NCI-H345 treated with DMSO at 0.1 percent for 48 hours (cell line): ENCODE measurements at regions not wholly inside any gene's neighbourhood (a gene's known extent, or its start where the extent isn't known, plus 50 kb on each side); places are given as distances from the start of the nearest gene placed in this dataset.

Source experiments
- DNase-seq: peaks from one replicate; lab custom pipeline; 2025; ENCODE audit not compliant: unreplicated experiment; lab: John Stamatoyannopoulos, UW

DNA sequence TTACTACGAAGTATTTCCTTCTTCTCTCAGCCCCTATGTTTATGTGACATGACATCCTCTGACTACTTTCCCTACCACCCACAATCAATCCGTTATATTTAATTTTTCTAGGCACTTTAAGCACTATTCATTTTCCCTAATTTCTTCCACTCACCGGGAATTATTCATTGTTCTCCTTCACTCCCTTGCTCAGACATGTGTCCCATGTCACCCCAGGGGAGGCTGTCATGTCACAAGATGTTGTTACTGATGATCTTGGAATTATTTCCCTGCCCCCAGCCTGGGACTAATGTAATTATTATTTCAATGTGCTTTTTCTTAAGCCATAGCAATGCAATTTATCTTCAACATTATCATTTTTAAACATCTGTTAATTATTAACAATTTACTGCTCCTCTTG is 317.2 kb downstream of the PHF14 start:
- DNase-seq = no peak

DNA sequence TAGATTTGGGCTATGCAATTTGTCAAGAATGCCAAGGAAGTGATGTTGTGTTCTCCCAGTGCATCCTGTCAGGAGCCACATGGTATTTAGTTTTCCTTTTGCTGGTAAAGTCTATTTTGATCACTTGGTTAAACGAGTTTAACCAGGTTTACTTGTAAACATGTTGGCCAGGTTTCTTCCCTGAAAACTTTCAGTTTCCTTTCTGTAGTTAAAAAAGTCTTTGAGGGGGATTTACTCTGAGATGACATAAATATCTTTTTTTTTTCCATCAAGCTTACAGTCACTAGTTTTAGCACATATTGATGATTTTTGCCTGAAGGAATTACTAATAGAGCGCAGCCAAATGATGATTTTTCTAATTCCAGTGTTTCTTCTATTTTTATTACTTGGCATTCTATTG is 320.5 kb downstream of the PHF14 start:
- no peak for DNase-seq

DNA sequence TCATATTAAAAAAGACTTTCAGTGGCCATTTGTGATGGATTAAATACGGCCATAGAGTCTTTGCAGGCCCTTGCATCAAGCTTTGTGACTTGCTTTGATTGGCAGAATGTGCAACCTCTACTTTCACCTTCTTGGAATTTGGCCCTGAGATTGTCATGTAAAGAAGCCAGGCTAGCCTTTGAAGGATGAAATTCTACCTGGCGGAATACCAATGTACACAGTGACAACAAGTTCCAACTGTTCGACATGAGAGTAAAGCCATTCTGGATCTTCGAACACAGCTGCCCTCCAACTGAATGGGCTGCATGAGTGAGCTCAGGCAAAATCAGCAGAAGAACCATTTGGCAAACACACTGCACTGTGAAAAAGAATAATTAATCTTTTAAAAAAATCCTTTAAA is 321.3 kb downstream of the PHF14 start:
- DNase-seq = no peak

DNA sequence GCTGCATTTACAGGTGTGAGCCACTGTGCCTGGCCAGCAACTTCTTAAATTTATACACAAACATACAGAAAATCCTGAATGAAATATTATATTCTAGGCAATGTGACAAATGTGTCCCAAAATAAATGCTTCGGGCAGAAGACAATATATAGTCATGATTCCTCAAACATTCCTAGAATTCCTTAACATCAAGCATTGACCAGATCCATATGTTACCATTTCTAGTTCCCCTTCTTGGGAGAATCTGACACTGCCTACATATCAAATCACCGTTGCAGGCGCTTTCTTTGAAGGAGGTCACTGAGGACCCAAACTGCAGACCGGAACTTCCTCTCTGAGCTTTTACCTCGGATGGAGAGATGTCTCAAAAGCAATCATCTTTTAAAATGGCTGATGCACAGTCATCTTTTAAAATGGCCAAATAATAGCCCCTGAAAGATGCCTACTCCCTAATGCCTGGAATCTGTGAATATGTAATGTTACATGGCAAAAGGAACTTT is 323.5 kb downstream of the PHF14 start:
- no peak for DNase-seq

DNA sequence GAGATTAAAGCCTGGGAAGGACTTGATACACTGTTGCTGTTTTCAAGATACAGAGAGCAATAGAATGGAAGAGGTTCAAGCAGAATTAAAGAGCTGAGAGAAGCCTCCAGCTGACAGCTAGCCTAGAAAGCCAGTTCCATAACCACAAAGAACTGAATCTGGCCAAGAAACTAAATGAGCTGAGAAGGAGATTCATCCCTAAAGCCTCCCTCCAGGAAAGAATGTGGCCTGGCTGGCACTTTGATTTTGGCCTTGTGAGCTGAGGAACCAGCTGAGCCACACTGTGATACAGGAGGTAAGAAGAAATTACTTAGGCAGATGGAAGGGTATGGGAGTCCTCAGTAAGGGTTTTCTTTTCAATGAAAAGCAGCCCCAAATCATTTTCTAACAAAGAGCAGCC is 324.1 kb downstream of the PHF14 start:
- DNase-seq = no peak

DNA sequence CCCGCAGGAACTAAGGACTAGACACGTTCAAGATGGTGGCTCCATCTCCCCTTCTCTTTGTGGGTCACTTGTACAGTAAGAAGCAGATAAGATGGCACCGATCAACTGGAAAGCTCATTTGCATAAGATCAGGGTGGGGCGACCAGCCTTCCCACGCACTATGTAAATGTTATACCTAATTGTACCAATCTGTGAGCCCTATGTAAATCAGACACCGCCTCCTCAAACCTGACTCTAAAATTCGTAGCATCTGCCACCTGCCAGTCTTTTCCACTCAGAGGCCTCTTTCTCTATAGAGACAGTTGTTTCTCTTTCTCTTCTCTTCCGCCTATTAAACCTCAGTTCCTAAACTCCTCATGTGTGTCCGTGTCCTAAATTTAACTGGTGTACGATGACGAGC is 324.5 kb downstream of the PHF14 start:
- DNase-seq = no peak

DNA sequence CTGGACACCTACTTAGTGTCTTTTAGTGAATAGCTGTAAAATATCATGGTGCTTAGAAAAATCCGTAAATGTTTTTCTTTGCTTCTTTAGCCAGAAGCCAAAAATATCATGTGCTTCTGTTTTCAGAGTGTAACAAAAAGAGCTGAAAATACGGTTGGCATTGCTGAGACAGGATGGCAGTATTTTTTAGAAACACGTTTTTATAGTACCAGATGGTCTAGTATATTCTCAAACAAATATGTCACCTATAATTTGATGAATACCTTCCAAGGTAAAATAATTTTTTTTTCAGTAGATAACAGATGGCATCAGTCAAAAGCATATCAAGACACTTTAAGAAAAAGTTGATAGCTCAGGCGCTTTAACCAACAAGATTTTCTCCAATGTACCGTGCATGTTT is 326.6 kb downstream of the PHF14 start:
- DNase-seq = no peak

DNA sequence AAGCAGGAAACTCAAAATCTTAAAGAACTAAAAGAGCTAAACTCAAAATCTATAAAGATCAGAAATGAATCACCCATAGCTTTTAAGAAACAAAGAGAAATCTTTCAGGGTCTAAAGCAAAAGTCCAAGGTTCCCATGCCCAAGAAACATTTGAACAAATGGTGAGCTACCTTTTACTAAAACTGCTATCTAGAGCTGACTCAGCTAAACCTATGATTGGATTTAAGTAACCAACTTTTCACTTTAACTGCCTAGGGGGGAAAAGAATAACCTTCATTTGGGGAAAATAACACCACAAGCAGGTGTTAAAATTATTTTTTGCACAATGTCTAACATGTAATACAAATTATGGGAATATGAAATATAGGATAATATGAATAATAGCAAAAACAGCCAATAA is 328.4 kb downstream of the PHF14 start:
- DNase-seq = no peak

DNA sequence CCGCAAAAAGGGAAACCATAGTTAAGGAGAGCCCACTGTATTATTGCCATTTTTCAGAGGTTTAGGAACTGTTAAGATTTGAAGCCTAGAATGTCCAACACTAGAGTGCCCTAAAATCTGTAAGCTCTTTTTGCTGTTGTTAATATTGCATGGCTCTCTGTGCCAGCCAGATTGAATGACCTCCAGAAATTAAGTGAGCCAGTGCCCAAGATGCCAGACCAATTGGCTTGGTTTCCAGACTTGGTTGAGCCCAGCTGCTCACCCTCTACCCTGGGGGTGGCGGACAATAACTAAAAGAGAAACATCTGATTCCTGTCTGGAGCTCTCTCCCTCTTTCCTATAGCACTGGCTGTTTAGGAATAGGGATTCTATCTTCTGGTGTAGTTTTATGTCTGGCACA is 340.1 kb downstream of the PHF14 start:
- no peak for DNase-seq

DNA sequence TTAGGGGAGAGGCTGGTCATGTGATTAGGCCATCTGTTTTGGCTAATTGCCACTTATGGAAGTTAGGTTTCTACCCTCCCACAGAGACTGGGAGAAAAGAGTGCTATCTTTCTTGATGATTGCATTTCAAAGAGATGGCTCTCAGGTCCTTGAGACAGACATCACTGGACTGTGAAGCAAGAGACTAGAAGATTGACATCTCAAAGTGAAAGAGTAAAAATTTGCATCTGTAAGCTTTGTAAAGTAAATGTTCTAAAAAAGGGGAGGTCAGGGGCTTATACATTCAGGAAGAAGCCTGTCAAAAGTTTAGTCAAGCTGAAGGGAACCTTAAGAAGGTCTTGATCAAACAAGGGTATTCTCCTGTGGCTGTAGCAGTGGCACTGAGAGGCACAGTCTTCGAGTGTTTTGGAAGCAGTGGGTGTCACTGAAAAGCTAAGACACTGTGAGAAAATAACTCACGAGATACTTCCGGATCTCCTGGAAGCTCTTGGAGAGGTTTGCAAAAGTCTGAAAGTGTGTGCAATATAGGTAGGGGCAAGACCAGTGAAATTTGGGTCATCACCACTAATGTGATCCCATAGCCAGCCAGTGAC is 342.1 kb downstream of the PHF14 start:
- DNase-seq = no peak

DNA sequence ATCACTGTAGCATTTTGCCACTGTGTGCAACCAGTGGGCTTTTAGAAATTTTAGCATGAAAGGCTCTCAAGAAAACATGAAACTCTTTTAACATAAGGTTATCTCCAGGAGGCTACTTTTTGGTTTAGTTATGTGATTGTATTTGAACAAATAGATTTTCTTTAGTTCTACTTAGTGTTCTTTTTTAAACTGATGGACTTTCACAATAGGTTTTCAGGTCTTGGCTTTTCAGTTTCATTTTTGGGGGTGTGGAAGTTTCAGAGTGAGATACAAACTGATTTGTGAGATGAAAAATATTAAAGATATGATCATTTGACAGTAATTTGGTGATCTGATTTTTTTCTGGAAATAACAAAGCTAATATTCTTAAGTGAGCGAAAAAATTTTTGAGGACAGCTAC is 344.1 kb downstream of the PHF14 start:
- DNase-seq = no peak

DNA sequence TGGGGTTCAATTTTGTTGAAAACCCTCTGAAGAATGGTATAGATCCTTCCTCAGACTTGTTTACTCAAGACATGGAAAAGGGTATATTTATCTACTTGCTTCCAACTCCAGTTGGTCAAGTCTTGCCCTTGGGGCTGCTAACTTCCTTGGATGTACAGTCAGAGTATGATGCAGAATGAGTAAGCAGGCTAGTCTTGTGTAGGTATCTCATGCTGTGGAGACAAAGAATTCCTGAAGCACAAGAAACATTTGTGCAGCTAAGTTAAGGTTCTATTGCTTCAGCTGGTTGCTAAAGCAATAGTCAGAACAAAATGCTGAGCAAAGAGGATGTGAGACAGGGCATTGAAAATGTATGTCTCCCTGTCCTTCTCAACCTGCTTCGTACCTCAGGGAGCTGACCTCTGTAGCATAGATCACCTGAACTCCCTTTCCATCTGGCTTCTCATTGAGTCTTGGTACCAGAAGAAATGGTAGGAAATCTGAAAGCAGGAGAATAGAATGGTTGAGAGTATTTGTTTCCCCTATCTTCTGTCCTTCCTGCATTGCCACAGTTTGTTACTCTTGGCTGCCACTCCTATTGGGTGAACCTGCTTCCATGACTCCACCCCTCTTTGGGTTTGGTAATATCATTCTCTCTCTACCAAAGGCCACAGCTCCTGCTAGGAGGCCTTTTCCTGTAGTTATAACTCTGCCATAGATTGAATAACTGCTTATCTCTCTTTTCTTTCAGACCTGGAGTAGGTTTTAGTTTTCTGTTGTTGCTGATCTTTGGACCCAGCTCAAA is 346.0 kb downstream of the PHF14 start:
- no peak for DNase-seq
